DOHH2 (cell line): ENCODE measurements at regions not wholly inside any gene's neighbourhood (a gene's known extent, or its start where the extent isn't known, plus 50 kb on each side); places are given as distances from the start of the nearest gene placed in this dataset.

Experiments
- H3F3A ChIP-seq: fragments of 200-600 bp; sonication (generic), shearing (Covaris generic); 2 replicates; pipeline ENCODE4 v1.6.0; 2016; ENCODE audit warnings: antibody characterized with exemption, mild to moderate bottlenecking; ENCODE audit not compliant: control insufficient read depth, insufficient read depth
- H3K27ac ChIP-seq: fragments of 200-600 bp; sonication (generic); 2 replicates; pipeline ENCODE4 v1.5.1; 2014; ENCODE audit warnings: low read depth, mild to moderate bottlenecking, low read length, moderate library complexity
- H3K27me3 ChIP-seq: fragments of 200-600 bp; sonication (generic); 2 replicates; pipeline ENCODE4 v1.6.1; 2014; ENCODE audit warnings: mild to moderate bottlenecking, low read length, mixed read lengths; ENCODE audit not compliant: control insufficient read depth
- H3K36me3 ChIP-seq: fragments of 200-600 bp; sonication (generic); 2 replicates; pipeline ENCODE4 v1.6.1; 2014; ENCODE audit warnings: mild to moderate bottlenecking, low read length, moderate library complexity, mixed read lengths; ENCODE audit not compliant: control insufficient read depth
- H3K4me1 ChIP-seq: fragments of 200-600 bp; sonication (generic); 2 replicates; pipeline ENCODE4 v1.6.1; 2014; ENCODE audit warnings: mild to moderate bottlenecking, low read length, mixed read lengths; ENCODE audit not compliant: control insufficient read depth
- H3K4me2 ChIP-seq: fragments of 200-600 bp; sonication (generic); 2 replicates; pipeline ENCODE4 v1.6.0; 2014; ENCODE audit warnings: mild to moderate bottlenecking, low read length, moderate library complexity
- H3K4me3 ChIP-seq: fragments of 200-600 bp; sonication (generic); 2 replicates; pipeline ENCODE4 v1.5.1; 2014; ENCODE audit warnings: mild to moderate bottlenecking, low read length, mixed read lengths
- H3K79me2 ChIP-seq: fragments of 200-600 bp; sonication (generic); 2 replicates; pipeline ENCODE4 v1.6.1; 2014; ENCODE audit warnings: mild to moderate bottlenecking, low read length, mixed read lengths; ENCODE audit not compliant: control insufficient read depth
- H3K9me2 ChIP-seq: fragments of 200-600 bp; sonication (generic); replicated peaks from 2 replicates; pipeline ENCODE4 v1.6.1; 2014; ENCODE audit warnings: mild to moderate bottlenecking, low read length, mixed read lengths; ENCODE audit not compliant: control insufficient read depth
- H3K9me3 ChIP-seq: fragments of 200-600 bp; sonication (generic); 2 replicates; pipeline ENCODE4 v1.6.1; 2014; ENCODE audit warnings: antibody characterized with exemption, low read length, mixed read lengths; ENCODE audit not compliant: control insufficient read depth, insufficient read depth
- H4K20me1 ChIP-seq: fragments of 200-600 bp; sonication (generic); 2 replicates; pipeline ENCODE4 v1.6.0; 2014; ENCODE audit warnings: low read depth, mild to moderate bottlenecking, antibody characterized with exemption, low read length, moderate library complexity; ENCODE audit not compliant: control insufficient read depth, insufficient read depth
- EZH2phosphoT487 ChIP-seq: fragments of 200-600 bp; sonication (generic); IDR thresholded peaks from 2 replicates; pipeline ENCODE4 v1.6.1; 2017; ENCODE audit warnings: borderline replicate concordance, mild to moderate bottlenecking, antibody characterized with exemption, low read length, moderate library complexity, mixed read lengths
- TF ChIP-seq, protein P1 (sequence below): fragments of 200-600 bp; sonication (generic); IDR thresholded peaks from one replicate; pipeline ENCODE4 v1.5.1; 2014; ENCODE audit warnings: antibody characterized with exemption, mild to moderate bottlenecking, low read depth, low read length; ENCODE audit not compliant: poor library complexity, severe bottlenecking

- Histone ChIP-seq H3K36me3 (no peaks in the 10 kb centered on the region), H3K4me3 (no peak overlapping the region), H3K27ac (no peak overlapping the region), H3K4me2 (no peak overlapping the region), H3K9me3 (no peaks in the 10 kb centered on the region), H4K20me1 (no peaks in the 10 kb centered on the region), H3K9me2 (no peaks in the 10 kb centered on the region), H3K27me3 (no peaks in the 10 kb centered on the region), H3K79me2 (no peaks in the 10 kb centered on the region), H3F3A (no peaks in the 10 kb centered on the region), H3K4me1 (no peaks in the 10 kb centered on the region)
- TF ChIP-seq, protein P1, sequence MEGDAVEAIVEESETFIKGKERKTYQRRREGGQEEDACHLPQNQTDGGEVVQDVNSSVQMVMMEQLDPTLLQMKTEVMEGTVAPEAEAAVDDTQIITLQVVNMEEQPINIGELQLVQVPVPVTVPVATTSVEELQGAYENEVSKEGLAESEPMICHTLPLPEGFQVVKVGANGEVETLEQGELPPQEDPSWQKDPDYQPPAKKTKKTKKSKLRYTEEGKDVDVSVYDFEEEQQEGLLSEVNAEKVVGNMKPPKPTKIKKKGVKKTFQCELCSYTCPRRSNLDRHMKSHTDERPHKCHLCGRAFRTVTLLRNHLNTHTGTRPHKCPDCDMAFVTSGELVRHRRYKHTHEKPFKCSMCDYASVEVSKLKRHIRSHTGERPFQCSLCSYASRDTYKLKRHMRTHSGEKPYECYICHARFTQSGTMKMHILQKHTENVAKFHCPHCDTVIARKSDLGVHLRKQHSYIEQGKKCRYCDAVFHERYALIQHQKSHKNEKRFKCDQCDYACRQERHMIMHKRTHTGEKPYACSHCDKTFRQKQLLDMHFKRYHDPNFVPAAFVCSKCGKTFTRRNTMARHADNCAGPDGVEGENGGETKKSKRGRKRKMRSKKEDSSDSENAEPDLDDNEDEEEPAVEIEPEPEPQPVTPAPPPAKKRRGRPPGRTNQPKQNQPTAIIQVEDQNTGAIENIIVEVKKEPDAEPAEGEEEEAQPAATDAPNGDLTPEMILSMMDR: no peak
- TF ChIP-seq EZH2phosphoT487: no peak
Observed at GRCh38 chr6:148128014-148128730, 214.5 kb upstream of the SASH1 start.

- no peak for TF ChIP-seq EZH2phosphoT487
- TF ChIP-seq, protein P1: no peak
- H3K9me2 ChIP-seq: no peaks in the 10 kb centered on the region
- no peak overlapping the region for H3K27ac ChIP-seq
- no peaks in the 10 kb centered on the region for H3K27me3 ChIP-seq
- H3K4me2 ChIP-seq: no peak overlapping the region
- no peaks in the 10 kb centered on the region for H3K9me3 ChIP-seq
- H3K36me3 ChIP-seq: no peaks in the 10 kb centered on the region
- H3F3A ChIP-seq: no peaks in the 10 kb centered on the region
- no peaks in the 10 kb centered on the region for H4K20me1 ChIP-seq
- no peaks in the 10 kb centered on the region for H3K79me2 ChIP-seq
- H3K4me1 ChIP-seq: peaks cover 7% of the 10 kb centered on the region
- H3K4me3 ChIP-seq: no peak overlapping the region
Observed at GRCh38 chr6:148134592-148134991, 208.0 kb upstream of the SASH1 start.

DNA sequence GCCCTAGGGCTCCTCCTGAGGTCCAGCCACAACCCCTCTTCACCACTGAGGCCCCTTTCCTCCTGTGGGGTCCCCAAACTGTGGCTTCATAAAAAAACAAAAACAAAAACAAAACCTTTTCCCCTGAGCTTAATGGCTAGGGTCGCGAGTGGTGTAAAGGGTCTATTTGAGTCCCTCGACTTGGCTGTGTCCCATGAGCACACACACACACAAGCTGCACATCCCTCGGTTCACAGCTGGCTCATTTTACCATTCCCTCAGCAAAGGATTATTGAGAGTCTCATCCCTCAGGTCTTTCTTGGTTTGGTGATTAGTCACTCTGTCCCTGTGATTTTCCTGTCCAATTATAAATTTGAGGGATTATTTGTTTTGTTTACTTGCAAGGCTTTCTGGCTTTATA lies 206.1 kb upstream of the SASH1 start:
- no peaks in the 10 kb centered on the region for H3F3A ChIP-seq
- no peaks in the 10 kb centered on the region for H3K27me3 ChIP-seq
- no peak overlapping the region for H3K4me2 ChIP-seq
- H3K4me3 ChIP-seq: no peak overlapping the region
- TF ChIP-seq, protein P1: no peak
- no peak for TF ChIP-seq EZH2phosphoT487
- H4K20me1 ChIP-seq: no peaks in the 10 kb centered on the region
- no peaks in the 10 kb centered on the region for H3K36me3 ChIP-seq
- H3K27ac ChIP-seq: no peak overlapping the region
- no peaks in the 10 kb centered on the region for H3K79me2 ChIP-seq
- no peaks in the 10 kb centered on the region for H3K9me2 ChIP-seq
- peaks cover 7% of the 10 kb centered on the region for H3K4me1 ChIP-seq
- no peaks in the 10 kb centered on the region for H3K9me3 ChIP-seq
